ENCODE measurements at regions not wholly inside any gene's neighbourhood (a gene's known extent, or its start where the extent isn't known, plus 50 kb on each side); places are given as distances from the start of the nearest gene placed in this dataset.
A peak's percentile ranks its signal among the peaks of the same experiment; 100 is the strongest.

GRCh38 chr6:145213614-145214013 is 521.7 kb downstream of the EPM2A start:
- no peak for TF ChIP-seq REST (IDR thresholded peaks at IDR 0.05; ENCODE audit: low read depth)
- TF ChIP-seq CREB1 (IDR thresholded peaks at IDR 0.05; ENCODE audit: low read depth), result no peak
- TF ChIP-seq FOXM1 (IDR thresholded peaks at IDR 0.05; ENCODE audit: borderline replicate concordance, low read depth), result no peak
- no peak for TF ChIP-seq RAD21 (IDR thresholded peaks at IDR 0.05; ENCODE audit: low read depth)
- TF ChIP-seq NFIC (IDR thresholded peaks at IDR 0.05), result no peak
- no peak for TF ChIP-seq USF1 (IDR thresholded peaks at IDR 0.05)
- TF ChIP-seq TCF12 (IDR thresholded peaks at IDR 0.05; ENCODE audit: low read depth), result no peak
- TF ChIP-seq YY1 (IDR thresholded peaks at IDR 0.05; ENCODE audit: low read depth), result no peak
- TF ChIP-seq ZBTB7A (IDR thresholded peaks at IDR 0.05; ENCODE audit: low read depth), result no peak
- TF ChIP-seq EGR1 (IDR thresholded peaks at IDR 0.05), result no peak
- no peak for TF ChIP-seq CEBPB (IDR thresholded peaks at IDR 0.05)
- TF ChIP-seq TEAD4 (IDR thresholded peaks at IDR 0.05), result no peak
- no peak for TF ChIP-seq EP300 (IDR thresholded peaks at IDR 0.05; ENCODE audit: borderline replicate concordance)
- no peak for TF ChIP-seq MAX (IDR thresholded peaks at IDR 0.05)
- no peak for TF ChIP-seq TAF1 (IDR thresholded peaks at IDR 0.05; ENCODE audit: low read depth)

- peak; percentile 60 for TF ChIP-seq RAD21 (IDR thresholded peaks at IDR 0.05; ENCODE audit: low read depth)
- no peak for TF ChIP-seq TEAD4 (IDR thresholded peaks at IDR 0.05)
Measured at GRCh38 chr6:145214570-145214969, 520.8 kb downstream of the EPM2A start.

- no peak for TF ChIP-seq MAX (IDR thresholded peaks at IDR 0.05)
- no peak for TF ChIP-seq TEAD4 (IDR thresholded peaks at IDR 0.05)
- no peak for TF ChIP-seq EP300 (IDR thresholded peaks at IDR 0.05; ENCODE audit: borderline replicate concordance)
- TF ChIP-seq NFIC (IDR thresholded peaks at IDR 0.05), result no peak
- no peak for TF ChIP-seq FOXM1 (IDR thresholded peaks at IDR 0.05; ENCODE audit: borderline replicate concordance, low read depth)
- no peak for TF ChIP-seq YY1 (IDR thresholded peaks at IDR 0.05; ENCODE audit: low read depth)
- TF ChIP-seq REST (IDR thresholded peaks at IDR 0.05; ENCODE audit: low read depth), result no peak
- TF ChIP-seq CREB1 (IDR thresholded peaks at IDR 0.05; ENCODE audit: low read depth), result no peak
- TF ChIP-seq TAF1 (IDR thresholded peaks at IDR 0.05; ENCODE audit: low read depth), result no peak
Measured at GRCh38 chr6:145224450-145224849, 510.9 kb downstream of the EPM2A start.

GRCh38 chr6:145225500-145225899 is 509.8 kb downstream of the EPM2A start:
- no peak for TF ChIP-seq TEAD4 (IDR thresholded peaks at IDR 0.05)
- TF ChIP-seq REST (IDR thresholded peaks at IDR 0.05; ENCODE audit: low read depth), result no peak
- TF ChIP-seq CEBPB (IDR thresholded peaks at IDR 0.05), result no peak
- TF ChIP-seq ZBTB7A (IDR thresholded peaks at IDR 0.05; ENCODE audit: low read depth), result no peak
- TF ChIP-seq YY1 (IDR thresholded peaks at IDR 0.05; ENCODE audit: low read depth), result no peak

- no peak for TF ChIP-seq CEBPB (IDR thresholded peaks at IDR 0.05)
- TF ChIP-seq TEAD4 (IDR thresholded peaks at IDR 0.05), result no peak
- no peak for TF ChIP-seq ZBTB7A (IDR thresholded peaks at IDR 0.05; ENCODE audit: low read depth)
- TF ChIP-seq REST (IDR thresholded peaks at IDR 0.05; ENCODE audit: low read depth), result no peak
- TF ChIP-seq RAD21 (IDR thresholded peaks at IDR 0.05; ENCODE audit: low read depth), result no peak
- TF ChIP-seq CREB1 (IDR thresholded peaks at IDR 0.05; ENCODE audit: low read depth), result no peak
- no peak for TF ChIP-seq MAX (IDR thresholded peaks at IDR 0.05)
- no peak for TF ChIP-seq TAF1 (IDR thresholded peaks at IDR 0.05; ENCODE audit: low read depth)
- TF ChIP-seq NFIC (IDR thresholded peaks at IDR 0.05), result no peak
- TF ChIP-seq USF1 (IDR thresholded peaks at IDR 0.05), result no peak
- TF ChIP-seq YY1 (IDR thresholded peaks at IDR 0.05; ENCODE audit: low read depth), result no peak
- TF ChIP-seq EP300 (IDR thresholded peaks at IDR 0.05; ENCODE audit: borderline replicate concordance), result no peak
- no peak for TF ChIP-seq EGR1 (IDR thresholded peaks at IDR 0.05)
Measured at GRCh38 chr6:145227593-145227992, 507.7 kb downstream of the EPM2A start.
